Right renal cortex interstitium (tissue), 3 donors: ENCODE measurements at regions not wholly inside any gene's neighbourhood (a gene's known extent, or its start where the extent isn't known, plus 50 kb on each side); places are given as distances from the start of the nearest gene placed in this dataset.
"Not testable (repeated sequence)": the region's sequence is repeated elsewhere in the genome, so short reads cannot be mapped to it uniquely, and the experiment has no call there.

Experiments used
- DNase-seq, 3 donors: peaks; one replicate each; pipeline ENCODE4 v3.0.0-alpha.2; 2013; ENCODE audit warnings: low read depth in 3 of 3, low spot score in 2 of 3

DNA sequence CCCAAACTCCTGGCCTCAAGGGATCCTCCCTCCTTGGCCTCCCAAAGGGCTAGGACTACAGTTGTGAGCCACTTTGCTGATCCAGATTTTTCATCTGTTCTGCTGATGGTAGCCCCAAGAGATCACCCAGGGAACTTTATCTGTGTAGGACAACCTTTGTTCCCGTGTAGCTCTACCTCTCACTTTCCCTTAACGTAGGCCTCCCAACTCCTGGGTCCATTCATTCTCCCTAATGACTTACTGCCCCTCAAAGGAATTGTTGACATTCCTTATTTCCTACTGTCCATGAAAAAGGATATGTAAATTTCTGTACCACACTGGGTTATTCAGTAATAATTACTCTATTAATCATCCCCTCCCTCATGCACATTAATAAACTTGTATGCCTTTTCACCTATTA lies 51.0 kb upstream of the PHF24 start:
- DNase-seq: no peak

GRCh38 chr9:34899535-34900158 lies 58.4 kb upstream of the PHF24 start:
- peak; percentile 36 to 53 (median 42) for DNase-seq

- DNase-seq: no peak
Measured at GRCh38 chr9:34898846-34899245, 59.2 kb upstream of the PHF24 start.

DNA sequence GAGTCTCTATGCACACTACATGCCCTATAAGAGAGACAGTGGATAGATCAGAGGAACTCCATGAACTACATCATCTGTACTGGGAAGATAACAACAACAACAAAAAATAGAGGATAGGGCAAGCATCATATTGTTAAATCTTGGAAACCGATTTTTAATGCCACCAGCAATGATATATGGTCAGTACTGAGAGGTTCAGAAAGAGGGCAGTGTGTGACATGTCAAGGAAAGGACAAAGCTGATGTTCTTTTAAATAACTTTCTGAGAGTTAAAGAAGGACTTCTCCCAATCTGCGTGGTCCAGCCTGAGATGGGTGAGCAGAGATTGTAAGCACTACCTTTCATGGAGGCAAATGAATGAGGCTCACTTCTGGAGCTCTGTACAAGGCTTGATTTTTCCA lies 62.0 kb upstream of the PHF24 start:
- DNase-seq: no peak

DNA sequence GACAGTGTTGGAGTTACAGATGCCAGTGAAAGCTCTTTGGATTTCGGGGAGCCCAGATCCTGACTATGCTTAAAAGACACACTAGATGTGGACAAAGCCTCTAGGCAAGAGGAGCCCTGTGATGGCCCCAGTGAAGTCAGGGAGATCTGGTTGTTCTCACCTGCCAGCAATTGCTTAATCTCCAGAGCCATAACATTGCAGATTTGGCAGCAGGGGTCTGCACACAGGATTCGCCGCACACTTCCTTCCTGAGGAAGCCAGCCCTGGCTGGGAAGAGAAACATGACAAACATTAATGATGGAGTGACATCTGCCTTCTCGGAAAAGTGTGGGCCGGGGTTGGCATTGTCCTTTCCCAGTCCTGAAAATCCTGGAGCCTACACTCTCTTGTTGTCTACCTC lies 65.2 kb upstream of the PHF24 start:
- DNase-seq: no peak

DNA sequence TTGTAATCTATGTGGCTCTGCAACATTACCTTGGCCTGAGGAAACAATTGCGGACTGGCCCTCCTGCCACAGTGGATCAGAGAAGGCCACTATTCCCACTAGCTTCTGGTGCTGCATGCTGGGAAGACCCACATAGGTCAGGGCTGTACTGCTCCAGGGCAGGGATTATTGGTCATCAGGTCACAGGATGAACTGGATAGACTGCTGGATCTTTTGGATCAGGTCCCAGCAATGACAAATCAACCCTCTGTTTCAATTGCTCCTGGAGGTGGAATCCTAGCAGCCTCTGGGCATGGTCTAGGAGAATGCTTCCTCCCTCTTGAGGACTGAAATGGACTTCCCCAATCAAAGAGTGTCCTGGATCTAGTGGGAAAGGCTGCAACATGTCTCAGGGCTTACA lies 66.7 kb upstream of the PHF24 start:
- no peak for DNase-seq

GRCh38 chr9:34887841-34888240 lies 70.2 kb upstream of the PHF24 start:
- no peak for DNase-seq

DNA sequence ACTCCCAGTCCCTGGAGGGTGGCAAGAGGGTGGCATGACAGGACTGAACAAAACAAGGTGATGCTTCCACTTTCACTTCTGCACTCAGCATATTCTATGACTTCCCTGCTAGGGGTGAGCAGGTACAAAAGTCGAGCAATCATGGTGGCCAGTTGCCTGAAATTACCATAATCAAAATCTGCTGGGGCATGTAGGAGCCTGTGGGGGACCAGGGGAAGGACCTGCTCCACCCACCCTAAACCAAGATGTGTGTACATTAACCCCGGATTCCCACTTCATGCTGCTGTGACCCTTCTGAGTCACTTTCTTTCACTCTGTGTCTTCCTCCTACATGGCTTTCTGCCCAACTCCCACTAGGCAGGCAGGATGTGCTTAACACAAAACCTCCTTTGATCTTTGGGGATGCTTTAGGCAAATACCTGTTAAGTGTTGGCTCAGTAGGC lies 73.3 kb upstream of the PHF24 start:
- DNase-seq: no peak

- no peak for DNase-seq
Measured at GRCh38 chr9:34876096-34876495, 82.0 kb upstream of the PHF24 start.

DNA sequence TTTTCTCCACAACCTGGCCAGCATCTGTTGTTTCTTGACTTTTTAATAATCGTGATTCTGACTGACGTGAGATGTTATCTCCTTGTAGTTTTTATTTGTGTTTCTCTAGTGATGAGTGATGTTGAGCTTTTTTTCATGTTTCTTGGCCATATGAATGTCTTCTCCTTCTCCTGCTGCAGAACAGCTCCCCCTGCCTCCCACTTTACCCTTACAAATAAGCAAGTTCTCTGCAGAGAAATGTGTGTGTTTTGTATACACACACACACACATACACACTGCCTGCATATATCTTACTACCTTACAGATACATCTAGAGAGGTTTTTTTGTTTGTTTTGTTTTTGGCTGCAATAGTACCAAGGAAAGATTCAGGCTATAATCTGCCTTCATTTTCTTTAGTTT lies 88.7 kb upstream of the PHF24 start:
- peak in 1 of 3 donors; percentile 1 for DNase-seq

- DNase-seq: no peak
Measured at GRCh38 chr9:34866614-34867013, 91.5 kb upstream of the PHF24 start.

DNA sequence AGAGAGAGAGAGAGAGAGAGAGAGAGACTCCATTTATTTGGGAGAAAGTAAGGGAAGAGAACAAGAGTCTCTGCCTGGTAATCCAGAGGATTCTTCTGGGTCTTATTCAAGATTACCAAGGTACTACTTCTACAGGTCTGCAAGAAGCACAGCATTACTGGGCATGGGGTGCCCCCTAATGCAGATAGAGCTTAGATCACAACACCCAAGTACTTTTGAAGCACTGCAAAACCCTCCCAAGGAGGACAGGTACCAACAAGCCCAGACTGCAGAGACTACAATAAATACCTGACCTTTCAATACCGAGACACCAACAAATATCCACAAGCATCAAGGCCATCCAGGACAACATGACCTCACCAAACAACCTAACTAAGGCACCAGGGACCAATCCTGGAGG lies 94.7 kb upstream of the PHF24 start:
- DNase-seq: no peak

DNA sequence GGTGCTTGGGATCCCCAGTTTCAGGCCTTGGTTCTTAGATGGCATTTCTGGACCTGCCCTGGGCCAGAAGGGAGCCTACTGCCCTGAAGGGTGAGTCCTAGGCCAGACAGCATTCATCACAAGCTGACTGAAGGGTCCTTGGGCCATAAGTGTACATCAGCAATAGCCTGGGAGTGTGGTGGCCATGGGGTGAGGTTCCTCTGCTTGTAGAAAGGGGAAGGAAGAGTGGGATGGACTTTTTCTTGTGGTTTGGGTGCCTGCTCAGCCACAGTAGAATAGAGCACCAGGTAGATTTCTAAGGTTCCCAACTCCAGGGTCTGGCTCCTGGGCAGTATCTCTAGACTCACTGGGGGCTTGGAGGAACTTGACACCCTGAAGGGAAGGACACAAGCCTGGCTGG lies 95.2 kb upstream of the PHF24 start:
- no peak for DNase-seq

- no peak for DNase-seq
Measured at GRCh38 chr9:34862043-34862442, 96.0 kb upstream of the PHF24 start.

DNA sequence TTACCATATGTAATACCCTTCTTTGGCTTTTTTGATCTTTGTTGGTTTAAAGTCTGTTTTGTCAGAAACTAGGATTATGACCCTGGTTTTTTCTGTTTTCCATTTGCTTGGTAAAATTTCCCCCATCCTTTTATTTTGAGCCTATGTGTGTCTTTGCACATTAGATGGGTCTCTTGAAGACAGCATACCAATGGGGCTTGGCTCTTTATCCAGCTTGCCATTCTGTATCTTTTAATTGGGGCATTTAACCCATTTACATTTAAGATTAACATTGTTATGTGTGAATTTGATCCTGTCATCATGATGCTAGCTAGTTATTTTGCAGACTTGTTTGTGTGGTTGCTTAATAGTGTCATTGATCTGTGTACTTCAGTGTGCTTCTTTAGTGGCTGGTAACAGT lies 103.1 kb upstream of the PHF24 start:
- not testable (repeated sequence) for DNase-seq

GRCh38 chr9:34830068-34830467 lies 120.1 kb upstream of the CCL21 start:
- no peak for DNase-seq

DNA sequence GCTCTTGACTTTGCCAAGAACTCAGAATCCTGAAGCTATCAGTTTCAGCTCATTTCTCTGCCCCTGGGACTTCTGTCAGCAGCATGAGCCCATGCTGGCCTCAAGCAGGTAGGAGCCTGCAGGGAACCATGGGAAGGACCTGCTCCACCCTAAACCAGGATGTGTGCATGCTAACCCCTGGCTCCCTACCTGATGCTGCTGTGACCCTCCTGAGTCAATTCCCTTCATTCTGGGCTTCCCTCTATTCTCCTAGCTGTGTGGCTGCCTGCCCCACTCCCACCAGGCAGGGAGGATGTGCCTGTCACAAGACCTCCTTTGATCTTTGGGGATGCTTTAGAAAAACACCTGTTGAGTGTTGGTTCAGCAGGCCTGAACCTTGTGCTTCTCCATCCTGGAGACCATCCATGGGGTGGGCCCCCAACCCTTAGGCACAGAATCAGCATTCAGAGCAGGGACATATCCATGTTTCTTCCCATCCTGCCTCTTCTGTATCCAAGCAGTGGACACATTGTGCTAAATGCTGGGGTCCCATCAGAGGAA lies 117.1 kb upstream of the CCL21 start:
- DNase-seq: no peak

GRCh38 chr9:34825775-34826174 lies 115.8 kb upstream of the CCL21 start:
- no peak for DNase-seq

DNA sequence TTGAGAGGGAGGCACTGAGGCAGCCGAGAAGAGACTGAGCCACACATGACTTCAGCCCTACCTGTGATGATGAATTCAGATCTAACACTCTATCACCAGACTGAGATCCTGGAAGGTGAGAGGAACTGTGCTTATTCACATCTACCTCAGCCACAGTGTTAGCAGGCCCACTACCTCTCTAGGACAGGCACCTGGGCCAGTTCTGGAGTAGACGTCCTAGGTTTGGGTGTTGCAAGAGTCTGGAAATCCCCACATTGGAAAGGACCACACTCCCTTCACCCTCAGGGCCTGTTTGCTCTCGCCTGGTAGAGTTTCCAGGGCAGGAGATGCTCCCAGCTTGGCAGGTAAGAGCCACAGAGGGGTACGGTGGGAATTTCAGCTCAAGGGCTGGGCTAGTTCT lies 113.8 kb upstream of the CCL21 start:
- DNase-seq: no peak

- no peak for DNase-seq
Measured at GRCh38 chr9:34810187-34810524, 100.2 kb upstream of the CCL21 start.

DNA sequence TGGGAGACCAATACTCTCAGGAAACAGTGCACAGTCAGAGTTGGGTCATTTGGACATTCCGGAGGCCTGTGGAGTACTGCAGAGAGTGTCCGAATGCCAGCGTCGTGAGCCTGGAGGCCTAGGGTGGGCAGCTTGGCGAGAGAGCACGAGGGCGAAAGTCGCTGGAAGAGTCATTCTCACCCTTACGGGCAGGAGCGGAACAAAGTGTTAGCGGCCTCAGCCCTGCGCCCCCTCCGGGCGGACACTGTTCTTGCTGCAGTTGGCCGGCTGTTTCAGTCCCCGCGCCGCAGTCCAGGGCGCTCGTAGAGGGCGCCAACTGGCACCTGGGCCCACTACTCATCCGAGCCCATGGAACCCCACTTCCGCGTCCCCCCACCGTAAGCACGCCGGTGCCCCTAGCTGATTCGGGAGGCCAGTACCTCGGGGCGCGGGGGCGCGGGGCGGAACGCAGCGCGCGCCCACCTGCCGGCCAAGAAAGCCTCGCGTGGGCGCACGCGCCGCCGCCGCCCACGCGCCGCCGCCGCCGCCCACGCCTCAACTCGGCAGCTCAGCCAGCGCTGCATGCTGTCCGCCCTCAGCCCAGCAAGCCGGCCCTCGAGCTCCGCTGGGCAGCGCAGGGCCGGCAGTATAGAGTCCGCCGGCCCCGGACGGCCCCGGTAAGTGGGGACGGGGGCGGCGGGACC lies 99.7 kb upstream of the CCL21 start:
- DNase-seq: peak in 1 of 3 donors; percentile 8

DNA sequence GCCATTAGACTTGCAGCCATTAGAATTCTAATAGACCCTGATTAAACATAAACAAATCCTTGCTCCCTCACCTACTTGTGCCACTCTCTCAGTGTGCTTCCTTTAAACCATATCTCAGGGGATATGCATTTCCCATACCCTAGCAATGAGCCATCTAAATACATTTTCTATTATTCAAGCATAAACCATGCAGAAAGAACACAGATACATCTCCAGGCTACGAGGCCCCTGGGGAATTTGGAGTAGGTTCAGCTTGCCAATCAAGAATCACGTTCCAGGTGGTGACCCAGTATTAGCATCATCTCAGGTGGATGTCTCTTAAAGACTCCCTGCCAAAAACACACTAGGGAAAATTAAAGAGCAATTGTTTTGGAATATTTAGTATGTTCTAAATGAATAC lies 93.0 kb upstream of the CCL21 start:
- DNase-seq: no peak

- no peak for DNase-seq
Measured at GRCh38 chr9:34797367-34797766, 87.4 kb upstream of the CCL21 start.
